HL-60 (cell line): ENCODE measurements at regions not wholly inside any gene's neighbourhood (a gene's known extent, or its start where the extent isn't known, plus 50 kb on each side); places are given as distances from the start of the nearest gene placed in this dataset.

Experiments used
- DNase-seq, 2 experiments: peaks; one replicate each; pipeline ENCODE4 v3.0.0-alpha.2; 2010 to 2020; ENCODE audit warnings: low read depth in 1 of 2, low spot score in 1 of 2
- H3K27ac ChIP-seq: fragments of 250-450 bp; sonication (Bioruptor Pico); replicated peaks from 2 replicates; pipeline ENCODE4 v1.5.1; 2020; ENCODE audit warnings: mild to moderate bottlenecking, moderate library complexity
- H3K27me3 ChIP-seq: fragments of 250-450 bp; sonication (Bioruptor Pico); 2 replicates; pipeline ENCODE4 v1.5.1; 2021; ENCODE audit warnings: mild to moderate bottlenecking, moderate library complexity; ENCODE audit not compliant: insufficient read depth, poor library complexity, severe bottlenecking
- H3K4me3 ChIP-seq: replicated peaks from 2 replicates; pipeline ENCODE4 v1.5.1; 2011; ENCODE audit warnings: mild to moderate bottlenecking, control low read depth, low read length; ENCODE audit not compliant: insufficient read depth
- CTCF ChIP-seq: IDR thresholded peaks from one replicate; pipeline ENCODE4 v1.5.1; 2011; ENCODE audit warnings: low read length, control low read depth, inconsistent platforms; ENCODE audit not compliant: insufficient read depth
- GABPA ChIP-seq: IDR thresholded peaks from 2 replicates; pipeline ENCODE4 v1.6.1; 2012; ENCODE audit warnings: low read depth
- POLR2AphosphoS5 ChIP-seq: IDR thresholded peaks from 2 replicates; pipeline ENCODE4 v1.6.1; 2012; ENCODE audit warnings: low read depth
- REST ChIP-seq: IDR thresholded peaks from 2 replicates; pipeline ENCODE4 v1.6.1; 2012; ENCODE audit warnings: low read depth; ENCODE audit not compliant: insufficient replicate concordance
- SPI1 ChIP-seq: IDR thresholded peaks from 2 replicates; pipeline ENCODE4 v1.6.1; 2012; ENCODE audit warnings: low read depth, mild to moderate bottlenecking, borderline replicate concordance

GRCh38 chr2:82968358-82968757 is 1490.7 kb downstream of the SUCLG1 start:
- no peak for DNase-seq
- H3K27ac ChIP-seq, result no peak overlapping the region
- no peak for TF ChIP-seq SPI1
- no peak for TF ChIP-seq POLR2AphosphoS5
- TF ChIP-seq GABPA, result no peak
- no peak for TF ChIP-seq CTCF
- TF ChIP-seq REST, result no peak

GRCh38 chr2:82964341-82964740 is 1494.7 kb downstream of the SUCLG1 start:
- no peaks in the 10 kb centered on the region for H3K27me3 ChIP-seq
- no peak overlapping the region for H3K27ac ChIP-seq
- H3K4me3 ChIP-seq, result no peak overlapping the region
- DNase-seq, result no peak
- TF ChIP-seq CTCF (no peak), GABPA (no peak), REST (no peak), POLR2AphosphoS5 (no peak), SPI1 (no peak)

More at GRCh38 chr2:82968358-82968757, 1490.7 kb downstream of the SUCLG1 start:
- H3K4me3 ChIP-seq, result no peak overlapping the region
- H3K27me3 ChIP-seq, result no peaks in the 10 kb centered on the region

- H3K27ac ChIP-seq, result no peak overlapping the region
- no peak for DNase-seq
- no peak for TF ChIP-seq POLR2AphosphoS5
- no peak for TF ChIP-seq SPI1
- TF ChIP-seq REST, result no peak
- no peak for TF ChIP-seq GABPA
- no peak for TF ChIP-seq CTCF
- H3K27me3 ChIP-seq, result no peaks in the 10 kb centered on the region
- H3K4me3 ChIP-seq, result no peak overlapping the region
Measured at GRCh38 chr2:82959727-82960126, 1499.4 kb downstream of the SUCLG1 start.
